Astrocyte of the spinal cord (primary cell): ENCODE measurements at regions not wholly inside any gene's neighbourhood (a gene's known extent, or its start where the extent isn't known, plus 50 kb on each side); places are given as distances from the start of the nearest gene placed in this dataset.

ENCODE experiments used
- DNase-seq: peaks from one replicate; pipeline ENCODE4 v3.0.0; 2011; ENCODE audit warnings: low read depth, low spot score
- H3K4me3 ChIP-seq: 2 replicates; pipeline ENCODE4 v1.5.1; 2011; ENCODE audit warnings: low read depth, mild to moderate bottlenecking, low read length, moderate library complexity
- in situ Hi-C: cut with HindIII; loops from 2 replicates; pipeline ENCODE4 v1.10.0; 2017; ENCODE audit warnings: low sequenced_read_pairs
- TF ChIP-seq, protein P1 (sequence below): IDR thresholded peaks from 2 replicates; pipeline ENCODE4 v1.5.1; 2012; ENCODE audit warnings: low read depth, mild to moderate bottlenecking, low read length, inconsistent platforms

GRCh38 chr4:14302021-14302420 is 674.5 kb upstream of the BOD1L1 start:
- H3K4me3 ChIP-seq, result no peak overlapping the region
- TF ChIP-seq, protein P1, sequence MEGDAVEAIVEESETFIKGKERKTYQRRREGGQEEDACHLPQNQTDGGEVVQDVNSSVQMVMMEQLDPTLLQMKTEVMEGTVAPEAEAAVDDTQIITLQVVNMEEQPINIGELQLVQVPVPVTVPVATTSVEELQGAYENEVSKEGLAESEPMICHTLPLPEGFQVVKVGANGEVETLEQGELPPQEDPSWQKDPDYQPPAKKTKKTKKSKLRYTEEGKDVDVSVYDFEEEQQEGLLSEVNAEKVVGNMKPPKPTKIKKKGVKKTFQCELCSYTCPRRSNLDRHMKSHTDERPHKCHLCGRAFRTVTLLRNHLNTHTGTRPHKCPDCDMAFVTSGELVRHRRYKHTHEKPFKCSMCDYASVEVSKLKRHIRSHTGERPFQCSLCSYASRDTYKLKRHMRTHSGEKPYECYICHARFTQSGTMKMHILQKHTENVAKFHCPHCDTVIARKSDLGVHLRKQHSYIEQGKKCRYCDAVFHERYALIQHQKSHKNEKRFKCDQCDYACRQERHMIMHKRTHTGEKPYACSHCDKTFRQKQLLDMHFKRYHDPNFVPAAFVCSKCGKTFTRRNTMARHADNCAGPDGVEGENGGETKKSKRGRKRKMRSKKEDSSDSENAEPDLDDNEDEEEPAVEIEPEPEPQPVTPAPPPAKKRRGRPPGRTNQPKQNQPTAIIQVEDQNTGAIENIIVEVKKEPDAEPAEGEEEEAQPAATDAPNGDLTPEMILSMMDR, result no peak
- no peak for DNase-seq
- in situ Hi-C loops, result no loop called here

DNA sequence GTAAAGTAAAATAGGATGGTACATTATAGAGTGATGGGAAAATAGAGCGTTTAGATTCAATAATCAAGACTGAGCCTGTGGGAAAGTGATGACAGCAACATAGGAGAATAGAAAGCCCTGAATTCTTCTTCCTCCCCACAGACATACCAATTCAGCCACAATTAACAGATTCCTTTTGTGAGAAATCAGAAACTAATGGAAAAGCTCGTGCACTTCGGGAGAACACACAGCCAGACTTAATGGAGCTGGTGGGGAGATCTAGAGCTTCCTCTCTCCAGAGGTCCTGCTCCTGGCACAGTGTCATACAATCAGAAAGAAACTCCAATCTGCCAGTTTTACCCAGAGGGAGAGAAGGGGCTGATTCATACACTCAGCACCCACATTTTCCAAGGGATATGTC is 676.3 kb upstream of the BOD1L1 start:
- TF ChIP-seq, protein P1, result no peak
- in situ Hi-C loops, result no loop called here
- DNase-seq, result no peak

GRCh38 chr4:14308229-14308651 is 680.7 kb upstream of the BOD1L1 start:
- H3K4me3 ChIP-seq, result no peak overlapping the region
- no peak for DNase-seq
- TF ChIP-seq, protein P1, result no peak
- in situ Hi-C loops, result no loop called here

More for the DNA sequence above, 676.3 kb upstream of the BOD1L1 start:
- H3K4me3 ChIP-seq, result no peak overlapping the region

GRCh38 chr4:14309431-14309830 is 681.9 kb upstream of the BOD1L1 start:
- in situ Hi-C loops, result no loop called here
- no peak overlapping the region for H3K4me3 ChIP-seq
- no peak for DNase-seq
- TF ChIP-seq, protein P1, result no peak

GRCh38 chr4:14313757-14314156 is 686.2 kb upstream of the BOD1L1 start:
- TF ChIP-seq, protein P1, result no peak
- H3K4me3 ChIP-seq, result no peak overlapping the region
- no peak for DNase-seq
- in situ Hi-C loops, result no loop called here

DNA sequence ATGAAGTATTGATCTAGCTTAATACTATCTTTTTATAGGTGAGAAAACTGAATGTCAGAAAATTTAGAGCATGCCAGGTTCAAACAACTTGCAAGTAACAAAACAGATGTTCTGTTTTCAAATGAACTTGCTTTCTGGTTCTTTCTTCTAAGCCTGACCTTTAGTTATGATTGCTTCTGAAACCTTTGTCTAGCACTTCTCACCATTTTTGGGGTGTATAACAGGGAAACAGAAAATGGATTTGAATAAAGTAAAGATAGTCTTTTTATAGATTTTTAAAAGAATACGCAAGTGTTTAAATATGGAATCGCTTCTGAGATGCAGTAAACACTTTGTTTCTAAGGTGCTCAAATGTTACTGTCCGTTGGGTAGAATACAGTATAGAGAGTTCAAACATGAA is 687.2 kb upstream of the CPEB2 start:
- DNase-seq, result no peak
- TF ChIP-seq, protein P1, result no peak
- no peak overlapping the region for H3K4me3 ChIP-seq
- in situ Hi-C loops, result no loop called here

GRCh38 chr4:14317351-14317750 is 684.9 kb upstream of the CPEB2 start:
- TF ChIP-seq, protein P1, result no peak
- DNase-seq, result no peak
- H3K4me3 ChIP-seq, result no peak overlapping the region
- in situ Hi-C loops, result no loop called here
